A549 (cell line): ENCODE measurements at regions not wholly inside any gene's neighbourhood (a gene's known extent, or its start where the extent isn't known, plus 50 kb on each side); places are given as distances from the start of the nearest gene placed in this dataset.

ENCODE experiments used
- ESRRA ChIP-seq: fragments of 150-350 bp; IDR thresholded peaks from 2 replicates; pipeline ENCODE4 v1.6.1; 2014; ENCODE audit warnings: mild to moderate bottlenecking, low read length, borderline replicate concordance
- PBX3 ChIP-seq: IDR thresholded peaks from 2 replicates; pipeline ENCODE4 v1.6.1; 2012

DNA sequence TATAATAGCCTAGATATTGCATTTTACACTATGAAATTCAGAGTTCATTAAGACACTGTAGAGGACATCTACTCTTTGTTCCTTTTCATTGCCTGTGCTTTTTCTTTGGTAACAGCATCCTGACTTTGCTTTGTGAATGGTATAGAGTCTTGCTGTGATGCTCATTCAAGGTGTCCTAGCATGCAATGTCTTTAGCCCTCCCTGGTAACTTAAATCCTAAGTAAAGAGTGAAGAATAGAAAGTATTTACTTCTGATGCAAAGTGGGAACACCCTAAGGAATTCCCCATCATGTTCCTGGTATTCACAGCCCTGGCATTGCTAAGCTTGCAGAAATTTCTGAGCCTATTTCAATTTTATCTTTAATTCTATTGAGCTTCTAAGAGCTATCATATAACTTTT is 400.1 kb downstream of the FAT4 start:
- TF ChIP-seq ESRRA = no peak
- TF ChIP-seq PBX3 = no peak
